Head of caudate nucleus (tissue), 42 donors: ENCODE measurements at regions not wholly inside any gene's neighbourhood (a gene's known extent, or its start where the extent isn't known, plus 50 kb on each side); places are given as distances from the start of the nearest gene placed in this dataset.

Experiments
- DNase-seq, 42 donors: peaks; one replicate each; pipeline versions ENCODE4 v3.0.0 to v3.0.0-alpha.2; 2020 to 2021; ENCODE audit warnings: mixed read lengths in 7 of 42
- intact Hi-C: fragments of 100-400 bp; cut with DNase I; formaldehyde crosslinking; loops from one replicate; pipeline ENCODE4 v1.15.0; 2022

DNA sequence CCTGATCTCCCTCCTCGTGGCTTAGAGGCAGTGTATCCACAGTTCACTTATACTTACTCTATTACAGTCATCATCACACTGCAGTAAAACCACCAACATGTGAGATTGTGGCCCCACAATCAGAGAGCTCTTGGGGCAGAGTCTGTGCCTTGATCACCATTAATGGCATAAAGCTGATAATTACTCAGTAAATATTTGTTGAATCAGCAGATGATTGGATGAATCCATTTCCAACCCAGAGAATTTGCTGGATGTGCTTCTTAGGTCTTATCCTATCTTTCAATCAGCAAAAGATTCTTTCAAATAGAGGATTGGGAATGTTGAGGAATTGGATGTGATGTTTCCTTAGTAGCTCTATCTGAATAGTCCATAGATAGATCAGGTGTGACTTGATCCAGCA lies 88.8 kb upstream of the PITX1 start:
- intact Hi-C loops, result no loop called here
- DNase-seq, result no peak

- DNase-seq, result no peak
- intact Hi-C loops, result no loop called here
Observed at GRCh38 chr5:135120951-135121350, 86.9 kb upstream of the PITX1 start.

DNA sequence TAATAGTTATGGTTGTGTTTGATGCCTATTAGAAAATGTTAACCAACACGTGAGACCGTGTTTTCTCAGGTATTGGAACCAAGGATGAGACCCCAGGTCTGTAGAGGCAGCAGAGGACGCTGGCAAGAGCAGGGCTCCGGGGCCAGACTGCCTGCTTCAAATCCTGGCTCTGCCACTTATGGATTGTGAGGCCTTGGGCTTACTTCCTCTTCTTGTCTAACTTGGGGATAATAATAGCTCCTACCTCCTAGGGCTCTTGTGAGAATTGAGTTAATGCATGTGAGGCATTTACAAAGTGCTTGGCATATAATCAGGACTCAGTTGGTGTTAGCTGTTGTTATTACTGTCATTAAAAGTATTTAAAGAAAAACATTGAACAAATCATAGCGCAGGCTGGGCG lies 85.5 kb upstream of the PITX1 start:
- DNase-seq, result no peak
- intact Hi-C loops, result no loop called here

GRCh38 chr5:135117590-135117989 lies 83.6 kb upstream of the PITX1 start:
- DNase-seq, result no peak
- intact Hi-C loops, result no loop called here

- peak in 24 of 42 donors; percentile 3 to 57 (median 26) for DNase-seq
Observed at GRCh38 chr5:135116160-135116561, 82.1 kb upstream of the PITX1 start.

GRCh38 chr5:135115591-135115990 lies 81.6 kb upstream of the PITX1 start:
- DNase-seq, result no peak
- intact Hi-C loops, result no loop called here

More at GRCh38 chr5:135116160-135116561, 82.1 kb upstream of the PITX1 start:
- intact Hi-C loops, result no loop called here

DNA sequence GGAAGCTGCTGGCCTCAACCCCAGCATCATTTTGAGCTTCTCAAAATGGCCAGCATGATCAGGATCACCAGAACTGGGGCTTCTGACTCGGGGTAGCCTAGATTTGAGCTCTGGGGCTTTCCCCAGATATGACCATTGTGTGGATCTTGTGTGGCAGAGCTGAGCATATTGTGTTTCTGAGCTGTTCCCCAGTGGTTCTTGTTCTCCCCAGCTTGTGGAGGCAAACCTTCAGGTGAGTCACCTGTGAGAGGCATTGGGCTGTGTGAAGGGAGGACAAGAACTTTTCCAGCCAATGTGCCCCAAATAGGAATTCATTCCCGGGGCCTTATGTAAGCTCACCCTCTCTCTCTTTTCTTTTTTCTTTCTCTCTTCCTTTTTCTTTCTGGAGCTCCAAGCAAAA lies 80.7 kb upstream of the PITX1 start:
- DNase-seq, result no peak
- intact Hi-C loops, result no loop called here

- peak in 1 of 42 donors; percentile 7 for DNase-seq
- intact Hi-C loops, result no loop called here
Observed at GRCh38 chr5:135112008-135112725, 78.1 kb upstream of the PITX1 start.

- no peak for DNase-seq
Observed at GRCh38 chr5:135110785-135111596, 77.0 kb upstream of the PITX1 start.

DNA sequence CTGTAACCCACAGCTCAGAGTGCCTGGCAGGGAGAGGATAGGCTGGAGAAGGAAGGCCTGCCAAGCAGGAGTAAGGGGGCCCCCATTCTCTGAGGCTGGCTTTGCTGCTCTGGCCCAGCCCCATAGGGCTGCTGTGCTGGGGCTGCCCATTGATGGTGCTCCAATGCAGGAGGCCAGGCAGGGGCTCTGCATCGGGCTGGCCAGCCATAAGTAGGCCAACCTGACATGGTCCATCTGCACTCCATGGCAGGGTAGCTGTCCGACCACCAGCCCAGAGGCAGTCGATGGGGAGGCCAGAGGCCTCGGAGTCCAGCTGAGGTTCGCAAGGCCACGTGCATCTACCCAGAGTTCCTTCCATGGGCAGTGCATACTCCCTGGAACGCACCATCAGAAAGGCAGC lies 75.0 kb upstream of the PITX1 start:
- intact Hi-C loops, result no loop called here
- no peak for DNase-seq

More at GRCh38 chr5:135110785-135111596, 77.0 kb upstream of the PITX1 start:
- intact Hi-C loops, result no loop called here

DNA sequence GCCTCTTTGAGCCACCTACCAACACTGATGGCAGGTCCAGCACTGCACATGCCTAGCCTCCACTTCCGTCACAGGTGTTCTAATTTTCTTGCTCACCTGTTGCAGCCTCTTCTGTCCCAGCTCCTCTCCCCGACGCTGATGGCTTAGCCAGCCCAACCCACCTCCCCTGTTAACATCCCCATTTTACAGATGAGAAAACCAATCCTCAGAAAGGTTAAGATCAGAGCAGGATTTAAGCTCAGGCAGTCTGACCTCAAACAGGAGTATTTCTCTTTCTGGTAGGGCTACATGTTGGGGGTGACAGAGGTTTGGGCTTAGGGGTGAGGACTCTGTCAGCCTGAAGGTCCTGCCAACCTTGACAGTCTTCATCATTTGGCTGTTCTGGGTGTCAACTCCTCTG lies 74.5 kb upstream of the PITX1 start:
- intact Hi-C loops, result no loop called here
- no peak for DNase-seq

- intact Hi-C loops, result no loop called here
Observed at GRCh38 chr5:135107986-135108385, 74.0 kb upstream of the PITX1 start.

DNA sequence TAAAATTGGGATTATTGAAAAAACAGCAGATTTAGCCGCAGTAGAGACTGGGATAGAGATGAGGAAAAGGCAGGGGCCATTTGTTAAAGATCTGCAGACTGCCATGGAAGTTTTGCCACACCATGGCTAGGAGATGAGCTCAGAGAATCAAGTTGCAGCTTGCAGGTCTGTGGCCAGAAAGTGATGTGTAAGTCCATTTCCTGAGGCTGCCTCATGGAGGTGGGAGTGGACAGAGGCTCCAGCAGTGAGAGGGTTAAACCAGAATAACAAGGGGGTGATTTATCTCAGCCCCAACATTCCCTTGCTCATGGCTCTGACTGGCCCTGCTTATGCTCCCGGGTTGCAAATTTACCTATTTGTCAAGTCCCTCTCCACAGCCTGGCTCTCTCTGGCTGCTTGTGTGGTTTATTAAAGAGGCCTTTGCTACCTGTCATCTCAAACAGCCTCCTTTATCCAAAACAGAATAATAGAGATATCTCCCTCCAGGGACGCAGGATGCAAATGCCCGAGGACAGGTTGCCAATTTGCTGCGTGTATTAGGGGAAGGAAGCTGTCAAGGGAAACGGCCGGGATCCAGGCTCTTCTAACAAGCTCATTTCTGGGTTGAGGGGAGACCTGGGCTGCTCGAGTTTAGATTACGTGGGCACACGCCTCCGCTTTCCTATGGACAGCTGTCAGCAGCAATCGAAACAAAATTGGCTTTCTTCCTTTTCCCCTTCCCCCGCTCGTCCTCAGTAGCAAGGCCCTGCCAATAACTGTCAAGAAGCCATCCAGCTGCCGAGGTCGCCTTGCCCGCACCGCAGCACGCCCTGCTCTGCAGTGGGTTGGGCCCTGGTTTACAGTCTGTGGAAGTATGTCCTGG lies 72.8 kb upstream of the PITX1 start:
- intact Hi-C loops, result no loop called here
- peak in 1 of 42 donors; percentile 27 for DNase-seq

More at GRCh38 chr5:135107986-135108385, 74.0 kb upstream of the PITX1 start:
- DNase-seq, result no peak

DNA sequence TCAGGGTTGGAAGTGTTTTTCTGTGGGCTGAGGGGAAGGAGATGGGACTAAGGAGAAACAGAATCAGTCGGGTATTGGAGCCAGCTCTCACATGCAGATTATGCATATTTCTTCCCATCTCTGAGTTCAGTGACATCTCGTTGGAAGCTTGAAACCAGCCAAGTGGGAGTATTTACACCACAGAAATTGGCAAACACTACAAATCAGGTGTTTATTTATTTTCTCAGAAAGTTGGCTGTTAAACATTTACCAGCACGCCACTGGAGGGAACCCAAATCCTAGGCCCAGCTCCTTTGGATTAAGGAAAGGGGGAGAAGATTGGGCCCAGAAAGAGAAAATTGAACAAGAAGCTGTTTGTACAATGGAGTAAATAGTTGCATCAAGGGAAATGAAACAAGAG lies 72.1 kb upstream of the PITX1 start:
- intact Hi-C loops, result no loop called here
- no peak for DNase-seq

- intact Hi-C loops, result no loop called here
- DNase-seq, result no peak
Observed at GRCh38 chr5:135105105-135105484, 71.1 kb upstream of the PITX1 start.

- intact Hi-C loops, result no loop called here
- no peak for DNase-seq
Observed at GRCh38 chr5:135103575-135103853, 69.5 kb upstream of the PITX1 start.

DNA sequence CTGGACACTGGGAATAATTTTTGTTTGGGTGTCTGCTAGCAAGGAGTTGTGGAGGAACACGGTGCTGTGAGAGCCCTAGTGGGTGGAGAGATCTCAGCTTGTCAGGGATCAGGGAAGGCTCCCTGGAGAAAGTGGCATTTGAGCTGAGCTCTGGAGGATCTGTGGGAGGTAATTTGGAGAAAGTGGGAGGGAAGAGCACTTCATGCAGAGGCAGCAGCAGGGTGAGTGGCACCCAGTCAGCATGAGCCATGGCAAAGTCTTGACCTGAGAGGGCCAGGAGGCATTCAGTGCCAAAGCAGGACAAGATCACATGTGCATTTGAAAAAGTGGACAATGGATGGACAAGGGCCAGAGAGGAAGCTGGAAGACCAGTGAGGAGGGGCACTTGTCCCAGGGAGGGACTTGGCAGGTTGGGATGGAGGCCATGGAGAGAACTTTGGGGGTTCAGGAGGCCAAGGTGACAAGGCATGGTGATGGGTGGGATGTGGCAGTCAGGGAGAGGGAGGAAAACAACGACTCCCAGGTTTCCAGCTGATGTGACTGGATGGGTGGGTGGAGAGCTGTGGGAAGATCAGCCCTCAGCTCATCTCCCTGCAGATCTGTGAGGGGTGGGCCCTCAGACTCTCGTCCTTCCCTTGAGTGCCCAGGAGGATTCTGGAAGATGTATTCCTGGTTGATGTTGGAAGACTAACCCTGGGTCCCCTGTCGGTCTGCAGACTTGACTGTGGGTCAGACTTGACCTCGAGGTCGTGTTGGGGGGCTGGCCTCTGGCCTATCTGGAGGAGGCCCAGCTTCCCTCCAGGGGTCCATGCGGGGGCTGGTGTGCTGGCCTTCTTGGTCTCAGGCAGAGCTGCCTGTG lies 68.9 kb upstream of the PITX1 start:
- peak in 7 of 42 donors; percentile 6 to 57 (median 23) for DNase-seq
- intact Hi-C loops, result no loop called here

GRCh38 chr5:135100431-135100830 lies 66.4 kb upstream of the PITX1 start:
- intact Hi-C loops, result no loop called here

DNA sequence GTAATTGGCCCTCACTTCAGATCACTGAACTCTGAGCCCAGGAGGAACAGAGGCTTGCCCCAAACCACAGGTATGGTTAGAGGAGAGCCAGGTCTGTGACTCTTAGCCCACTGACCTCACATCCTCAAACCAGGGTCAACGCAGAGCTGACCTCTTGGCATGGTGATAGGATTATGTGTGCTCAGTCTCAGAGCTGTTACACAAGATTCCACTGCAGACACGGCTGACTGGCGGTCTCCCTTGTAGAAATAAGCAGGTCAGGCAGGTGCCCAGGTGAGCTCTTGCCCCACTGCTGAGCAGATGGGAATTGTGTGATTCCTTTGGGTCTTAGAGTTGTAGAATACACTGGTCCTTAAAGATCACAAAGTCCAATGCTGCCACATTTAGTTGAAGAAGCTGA lies 66.0 kb upstream of the PITX1 start:
- peak in 2 of 42 donors; percentile 10 to 27 for DNase-seq
- intact Hi-C loops, result no loop called here

More at GRCh38 chr5:135100431-135100830, 66.4 kb upstream of the PITX1 start:
- DNase-seq, result peak in 1 of 42 donors; percentile 2
